CMK (cell line): ENCODE measurements at regions not wholly inside any gene's neighbourhood (a gene's known extent, or its start where the extent isn't known, plus 50 kb on each side); places are given as distances from the start of the nearest gene placed in this dataset.
"Not testable (repeated sequence)": the region's sequence is repeated elsewhere in the genome, so short reads cannot be mapped to it uniquely, and the experiment has no call there.

Experiments used
- DNase-seq: peaks from one replicate; pipeline ENCODE4 v3.0.0-alpha.2; 2010; ENCODE audit warnings: low read depth

GRCh38 chr3:150242220-150242936 is 165.7 kb upstream of the TSC22D2 start:
- DNase-seq: no peak

- no peak for DNase-seq
Observed at GRCh38 chr3:150240891-150241290, 167.2 kb upstream of the TSC22D2 start.

GRCh38 chr3:150239766-150240165 is 168.3 kb upstream of the TSC22D2 start:
- no peak for DNase-seq

GRCh38 chr3:150238995-150239619 is 169.0 kb upstream of the TSC22D2 start:
- DNase-seq: no peak

GRCh38 chr3:150238048-150238802 is 169.9 kb upstream of the TSC22D2 start:
- no peak for DNase-seq

GRCh38 chr3:150237490-150237889 is 170.6 kb upstream of the TSC22D2 start:
- no peak for DNase-seq

- no peak for DNase-seq
Observed at GRCh38 chr3:150236316-150237082, 171.6 kb upstream of the TSC22D2 start.

- DNase-seq: no peak
Observed at GRCh38 chr3:150235799-150236198, 172.3 kb upstream of the TSC22D2 start.

GRCh38 chr3:150232992-150233451 is 175.1 kb upstream of the TSC22D2 start:
- DNase-seq: no peak

GRCh38 chr3:150230037-150230436 is 178.1 kb upstream of the TSC22D2 start:
- no peak for DNase-seq

GRCh38 chr3:150228626-150229025 is 179.5 kb upstream of the TSC22D2 start:
- DNase-seq: not testable (repeated sequence)

- DNase-seq: peak; percentile 34
Observed at GRCh38 chr3:150227839-150228238, 180.3 kb upstream of the TSC22D2 start.

GRCh38 chr3:150225986-150226385 is 182.1 kb upstream of the TSC22D2 start:
- no peak for DNase-seq

- DNase-seq: no peak
Observed at GRCh38 chr3:150223558-150223957, 184.5 kb upstream of the TSC22D2 start.

GRCh38 chr3:150222691-150223489 is 185.2 kb upstream of the TSC22D2 start:
- DNase-seq: no peak

GRCh38 chr3:150221904-150222523 is 186.1 kb upstream of the TSC22D2 start:
- DNase-seq: no peak

GRCh38 chr3:150220799-150221198 is 187.3 kb upstream of the TSC22D2 start:
- no peak for DNase-seq

- no peak for DNase-seq
Observed at GRCh38 chr3:150220041-150220440, 188.1 kb upstream of the TSC22D2 start.

- DNase-seq: no peak
Observed at GRCh38 chr3:150218841-150219240, 189.3 kb upstream of the TSC22D2 start.

GRCh38 chr3:150218236-150218635 is 189.9 kb upstream of the TSC22D2 start:
- no peak for DNase-seq

GRCh38 chr3:150217691-150218090 is 190.4 kb upstream of the TSC22D2 start:
- no peak for DNase-seq
